ENCODE measurements at regions not wholly inside any gene's neighbourhood (a gene's known extent, or its start where the extent isn't known, plus 50 kb on each side); places are given as distances from the start of the nearest gene placed in this dataset.

- Histone ChIP-seq H3K4me3 (no peak overlapping the region), H3K9me3 (peaks cover 0 to 25% (median 14%) of the 10 kb centered on the region in 3 donors), H3K27me3 (no peaks in the 10 kb centered on the region), H3K27ac (no peak overlapping the region), H3K4me1 (no peaks in the 10 kb centered on the region), H3K36me3 (no peaks in the 10 kb centered on the region)
- intact Hi-C loops (cut with DNase I; ENCODE audit: low total_unique reads) (no loop called here), in situ Hi-C loops (cut with MboI; ENCODE audit: low sequenced_read_pairs in 4 of 4) (no loop called here)
- TF ChIP-seq CTCF (IDR thresholded peaks at IDR 0.05 in 4 of 5, conservative IDR thresholded peaks at IDR 0.05 in 1 of 5) = no peak
- TF ChIP-seq POLR2A (IDR thresholded peaks at IDR 0.05) = no peak
- DNase-seq = no peak
- ATAC-seq = no peak
These were observed 57.8 kb upstream of the C15orf39 start for GRCh38 chr15:75143738-75144334.

- no peaks in the 10 kb centered on the region for H3K4me1 ChIP-seq
- in situ Hi-C loops (cut with MboI; ENCODE audit: low sequenced_read_pairs in 4 of 4) (no loop called here), intact Hi-C loops (cut with DNase I; ENCODE audit: low total_unique reads) (no loop called here)
- no peaks in the 10 kb centered on the region for H3K36me3 ChIP-seq
- no peak overlapping the region for H3K27ac ChIP-seq
- DNase-seq (no peak), ATAC-seq (no peak)
- H3K9me3 ChIP-seq = peaks cover 0 to 25% (median 14%) of the 10 kb centered on the region in 3 donors
- no peaks in the 10 kb centered on the region for H3K27me3 ChIP-seq
- H3K4me3 ChIP-seq = no peak overlapping the region
- TF ChIP-seq CTCF (IDR thresholded peaks at IDR 0.05 in 4 of 5, conservative IDR thresholded peaks at IDR 0.05 in 1 of 5) = no peak
- TF ChIP-seq POLR2A (IDR thresholded peaks at IDR 0.05) = no peak
These were observed 56.4 kb upstream of the C15orf39 start for GRCh38 chr15:75145027-75145841.

GRCh38 chr15:75148280-75148679, 53.4 kb upstream of the C15orf39 start:
- Histone ChIP-seq H3K27ac (no peak overlapping the region), H3K9me3 (peaks cover 0 to 14% (median 6%) of the 10 kb centered on the region in 3 donors), H3K27me3 (no peaks in the 10 kb centered on the region), H3K4me1 (no peaks in the 10 kb centered on the region), H3K4me3 (no peak overlapping the region), H3K36me3 (no peaks in the 10 kb centered on the region)
- in situ Hi-C loops (cut with MboI; ENCODE audit: low sequenced_read_pairs in 4 of 4) (no loop called here), intact Hi-C loops (cut with DNase I; ENCODE audit: low total_unique reads) (no loop called here)
- TF ChIP-seq POLR2A (IDR thresholded peaks at IDR 0.05) (no peak), CTCF (IDR thresholded peaks at IDR 0.05 in 4 of 5, conservative IDR thresholded peaks at IDR 0.05 in 1 of 5) (no peak)
- ATAC-seq = no peak
- DNase-seq = no peak

- Histone ChIP-seq H3K9me3 (no peaks in the 10 kb centered on the region), H3K27me3 (no peaks in the 10 kb centered on the region), H3K36me3 (no peaks in the 10 kb centered on the region), H3K4me3 (no peak overlapping the region), H3K4me1 (no peaks in the 10 kb centered on the region), H3K27ac (no peak overlapping the region)
- TF ChIP-seq POLR2A (IDR thresholded peaks at IDR 0.05) (no peak), CTCF (IDR thresholded peaks at IDR 0.05 in 4 of 5, conservative IDR thresholded peaks at IDR 0.05 in 1 of 5) (no peak)
- intact Hi-C loops (cut with DNase I; ENCODE audit: low total_unique reads) (no loop called here), in situ Hi-C loops (cut with MboI; ENCODE audit: low sequenced_read_pairs in 4 of 4) (no loop called here)
- DNase-seq = no peak
- ATAC-seq = no peak
These were observed 51.6 kb upstream of the C15orf39 start for GRCh38 chr15:75149867-75150709.
